NCI-H2081 treated with DMSO at 0.1 percent for 48 hours (cell line): ENCODE measurements at regions not wholly inside any gene's neighbourhood (a gene's known extent, or its start where the extent isn't known, plus 50 kb on each side); places are given as distances from the start of the nearest gene placed in this dataset.

Source experiments
- DNase-seq: peaks from one replicate; lab custom pipeline; 2025; lab: John Stamatoyannopoulos, UW

GRCh38 chr9:28332648-28333047, 759.4 kb upstream of the C9orf72 start:
- no peak for DNase-seq

DNA sequence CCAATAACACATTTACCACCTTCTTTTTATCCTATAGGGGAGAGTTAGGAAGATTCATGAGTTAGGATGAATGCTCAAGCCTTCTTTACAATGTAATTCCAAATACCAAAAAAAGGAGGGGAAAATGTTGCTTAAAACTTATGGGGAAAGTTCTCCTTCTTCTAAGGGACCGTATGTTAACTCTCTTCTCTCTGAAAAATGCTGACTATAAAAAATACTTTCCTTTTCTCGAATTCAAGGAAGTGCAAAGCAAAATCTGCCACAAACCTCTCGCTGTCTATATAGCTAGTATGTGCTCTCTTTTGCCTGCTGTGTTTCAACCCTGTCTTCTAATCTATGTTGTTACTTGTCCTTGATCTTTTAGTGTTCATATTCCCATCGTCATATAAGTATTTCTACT, 768.6 kb upstream of the C9orf72 start:
- DNase-seq: no peak

- no peak for DNase-seq
Observed at GRCh38 chr9:28342815-28343338, 769.6 kb upstream of the C9orf72 start.

- no peak for DNase-seq
Observed at GRCh38 chr9:28363151-28363562, 789.9 kb upstream of the C9orf72 start.

GRCh38 chr9:28365020-28365640, 791.8 kb upstream of the C9orf72 start:
- no peak for DNase-seq

DNA sequence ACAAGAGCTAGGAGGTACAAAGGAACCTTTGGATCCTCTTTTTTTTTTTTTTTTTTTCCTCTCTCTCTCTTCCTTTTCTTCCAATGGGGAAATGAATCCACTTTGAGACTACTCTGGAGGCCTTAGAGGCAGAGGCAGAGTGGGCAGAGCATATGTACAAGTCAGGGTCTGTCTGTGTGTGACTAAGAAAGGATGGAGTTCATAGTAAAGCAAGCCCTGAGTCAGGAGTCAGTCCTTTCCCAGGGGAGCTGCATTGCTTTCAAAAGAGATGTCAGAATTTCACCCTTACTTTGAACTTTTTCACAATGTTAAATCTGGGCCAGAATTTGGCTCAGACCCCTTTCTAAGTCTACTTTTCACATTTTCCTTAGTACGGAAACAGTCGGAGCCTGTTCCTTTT, 792.4 kb upstream of the C9orf72 start:
- no peak for DNase-seq

DNA sequence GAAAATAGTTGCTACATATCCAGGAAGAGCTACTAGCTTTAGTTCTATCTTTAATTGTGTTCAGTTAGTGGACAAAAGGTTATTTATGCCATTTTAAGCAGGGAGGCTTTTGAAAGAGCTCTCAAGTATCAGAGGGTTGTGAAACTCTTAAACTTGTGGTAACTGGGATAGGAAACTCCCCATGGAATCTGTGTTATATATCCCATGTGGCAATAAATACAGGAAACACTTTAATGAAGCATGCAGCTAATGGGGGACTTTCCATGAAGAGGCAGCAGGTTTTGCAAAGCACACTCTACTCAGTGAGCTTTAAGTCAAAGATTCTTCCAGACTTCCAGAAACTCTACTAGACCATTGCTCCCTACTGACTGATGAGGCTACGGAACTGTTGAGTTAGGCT, 805.0 kb upstream of the C9orf72 start:
- DNase-seq: no peak

- DNase-seq: no peak
Observed at GRCh38 chr9:28379082-28379481, 805.8 kb upstream of the C9orf72 start.

GRCh38 chr9:28389411-28389810, 816.1 kb upstream of the C9orf72 start:
- DNase-seq: no peak

GRCh38 chr9:28394774-28395173, 821.5 kb upstream of the C9orf72 start:
- no peak for DNase-seq

- DNase-seq: no peak
Observed at GRCh38 chr9:28396058-28396457, 822.8 kb upstream of the C9orf72 start.

- DNase-seq: no peak
Observed at GRCh38 chr9:28407351-28407750, 834.1 kb upstream of the C9orf72 start.

DNA sequence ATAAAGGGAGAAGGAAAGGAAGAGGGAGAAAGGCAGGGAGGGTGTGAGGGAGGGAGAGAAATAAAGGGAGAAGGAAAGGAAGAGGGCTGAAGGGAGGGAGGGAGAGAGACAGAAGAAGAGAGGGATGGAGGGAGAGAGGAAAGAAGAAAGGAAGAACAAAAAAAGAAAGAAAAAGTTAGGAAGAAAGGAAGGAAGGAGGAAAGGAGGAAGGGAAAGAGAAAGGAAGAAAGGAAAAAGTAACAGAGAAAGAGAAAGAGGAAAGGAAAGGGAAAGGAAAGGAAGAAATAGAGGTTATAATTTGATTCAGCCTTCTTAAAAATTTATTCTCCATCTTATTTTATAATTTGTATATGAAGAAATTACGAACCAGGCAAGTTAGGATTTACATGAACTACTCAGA, 836.6 kb upstream of the C9orf72 start:
- no peak for DNase-seq

DNA sequence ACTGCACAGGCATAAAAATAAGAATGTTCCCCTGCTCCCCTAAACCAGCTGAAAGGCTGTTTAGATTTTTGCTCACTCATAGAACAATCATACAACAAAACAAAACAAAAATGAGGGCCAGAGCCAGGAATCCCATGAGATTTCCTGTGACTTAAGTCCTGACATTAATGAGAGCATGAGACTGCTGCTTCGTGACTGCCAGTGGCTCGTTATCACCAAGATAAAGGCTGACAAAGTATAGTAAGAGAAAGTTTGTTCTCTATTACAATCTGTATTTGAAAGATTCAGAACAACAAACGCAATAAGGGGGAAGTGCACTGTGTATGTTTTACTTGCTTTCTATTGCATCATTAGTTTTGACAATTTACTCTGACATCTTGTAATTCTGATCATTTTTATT, 837.1 kb upstream of the C9orf72 start:
- no peak for DNase-seq

GRCh38 chr9:28413471-28413870, 840.2 kb upstream of the C9orf72 start:
- DNase-seq: no peak

- DNase-seq: no peak
Observed at GRCh38 chr9:28423255-28423654, 850.0 kb upstream of the C9orf72 start.

- DNase-seq: no peak
Observed at GRCh38 chr9:28435456-28435855, 862.2 kb upstream of the C9orf72 start.

DNA sequence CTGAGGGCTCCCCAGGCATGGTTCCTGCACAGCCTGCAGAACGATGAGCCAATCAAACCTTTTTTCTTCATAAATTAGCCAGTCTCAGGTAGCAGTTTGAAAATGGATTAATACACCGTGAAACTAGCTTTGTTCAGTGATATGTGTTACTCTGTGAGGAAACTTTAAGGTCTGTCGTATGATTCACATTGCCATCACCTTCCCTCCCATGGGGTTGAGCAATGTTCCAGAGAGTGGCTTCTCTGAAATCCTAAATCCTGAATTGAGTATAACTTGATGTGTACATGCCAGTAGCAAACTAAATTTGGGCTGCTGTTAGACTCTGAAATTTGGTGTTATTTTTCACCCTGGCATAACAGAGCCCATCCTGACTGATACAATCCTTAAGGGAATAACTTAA, 866.4 kb upstream of the C9orf72 start:
- DNase-seq: no peak

DNA sequence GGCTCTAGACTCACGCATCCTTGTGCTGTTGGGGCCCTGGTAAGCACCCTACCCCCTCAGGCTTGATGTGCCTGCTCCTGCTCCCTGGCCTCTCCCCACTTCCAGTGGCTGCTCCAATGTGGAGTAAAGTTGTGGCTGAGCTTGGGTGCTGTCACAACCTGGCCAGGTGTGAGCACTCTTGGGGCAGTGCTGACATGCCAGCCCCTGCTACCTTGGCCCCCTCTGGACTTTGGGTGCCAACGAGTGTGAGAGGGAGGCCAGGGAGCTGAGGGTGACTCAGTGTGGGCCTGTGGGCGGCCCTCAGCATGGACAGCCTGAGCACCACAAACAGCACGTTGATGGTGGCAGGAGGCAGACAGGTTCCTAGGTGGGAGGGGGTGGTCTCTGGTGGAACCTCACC, 870.2 kb upstream of the C9orf72 start:
- DNase-seq: no peak

DNA sequence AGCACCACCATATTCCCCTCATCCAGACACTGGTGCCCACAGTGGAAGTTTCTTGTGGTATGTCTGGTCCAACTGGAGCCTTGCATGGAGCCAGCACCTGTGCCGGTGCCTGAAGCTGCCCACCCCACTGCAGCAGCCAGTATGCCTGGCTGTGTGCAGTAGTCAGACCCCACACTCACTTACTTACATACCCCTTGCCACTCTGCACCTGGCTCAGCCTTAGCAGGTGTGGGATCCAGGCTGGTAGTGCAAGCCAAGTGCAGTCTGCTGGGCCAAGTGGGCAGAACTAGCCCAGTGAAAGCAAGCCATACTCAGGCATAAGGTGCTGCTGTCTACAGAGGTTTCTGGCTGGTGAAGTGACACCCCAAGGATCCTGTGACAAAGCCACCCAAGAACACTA, 871.4 kb upstream of the C9orf72 start:
- no peak for DNase-seq

DNA sequence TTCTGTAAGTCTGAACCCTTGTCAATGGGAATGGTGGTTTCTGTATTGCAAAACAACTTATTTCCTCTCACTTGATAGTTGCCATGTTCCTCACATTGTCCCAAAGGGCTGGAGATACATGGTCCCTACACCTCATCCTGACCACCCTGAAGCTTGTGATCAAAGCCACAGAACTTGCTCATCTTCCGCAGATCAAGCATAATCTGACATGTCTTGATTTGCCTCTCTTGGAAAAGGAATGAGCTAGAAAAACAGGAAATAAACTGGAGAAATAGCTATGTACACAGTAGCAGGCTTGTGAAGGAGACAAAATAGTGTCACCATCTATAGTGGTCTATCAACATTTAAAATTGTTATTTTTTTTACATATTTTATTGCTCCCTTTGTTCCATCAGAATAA, 871.9 kb upstream of the C9orf72 start:
- no peak for DNase-seq

DNA sequence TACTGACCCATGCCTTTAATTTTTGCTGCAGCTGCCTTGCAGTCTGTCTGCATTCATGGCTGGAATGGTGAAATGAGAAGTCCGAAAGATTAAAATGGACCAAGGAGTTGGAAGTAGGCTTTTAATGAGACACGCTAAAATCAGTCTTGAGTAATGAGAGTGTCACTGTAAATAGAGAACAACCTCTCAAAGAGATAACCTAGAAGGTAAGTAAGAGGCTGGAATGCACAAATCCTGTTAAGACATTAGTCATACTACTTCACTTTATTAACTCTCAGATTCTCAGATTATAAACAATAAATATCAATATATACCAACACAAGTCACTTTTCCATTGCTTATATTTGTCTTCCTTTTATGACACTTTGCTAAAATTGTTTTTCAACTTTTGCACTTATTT, 880.6 kb upstream of the C9orf72 start:
- DNase-seq: no peak

DNA sequence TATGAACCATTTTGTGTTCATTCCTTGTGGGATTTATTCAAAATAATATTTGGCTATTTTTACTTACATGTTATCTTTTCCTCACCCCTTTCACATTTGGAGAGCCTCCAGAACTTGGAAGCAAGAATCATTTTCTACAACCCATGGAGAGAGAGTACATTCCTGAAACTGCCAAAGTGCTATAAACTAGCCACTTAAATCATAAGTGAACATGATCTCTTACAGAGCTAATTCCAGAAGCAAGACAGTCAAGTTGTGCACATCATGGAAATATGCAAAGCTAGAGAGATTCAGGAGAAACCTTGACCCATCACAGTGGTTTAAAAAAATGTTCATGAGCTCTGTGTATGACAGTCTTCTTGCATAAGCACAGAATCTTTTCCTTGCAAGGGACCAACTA, 883.6 kb upstream of the C9orf72 start:
- DNase-seq: no peak

DNA sequence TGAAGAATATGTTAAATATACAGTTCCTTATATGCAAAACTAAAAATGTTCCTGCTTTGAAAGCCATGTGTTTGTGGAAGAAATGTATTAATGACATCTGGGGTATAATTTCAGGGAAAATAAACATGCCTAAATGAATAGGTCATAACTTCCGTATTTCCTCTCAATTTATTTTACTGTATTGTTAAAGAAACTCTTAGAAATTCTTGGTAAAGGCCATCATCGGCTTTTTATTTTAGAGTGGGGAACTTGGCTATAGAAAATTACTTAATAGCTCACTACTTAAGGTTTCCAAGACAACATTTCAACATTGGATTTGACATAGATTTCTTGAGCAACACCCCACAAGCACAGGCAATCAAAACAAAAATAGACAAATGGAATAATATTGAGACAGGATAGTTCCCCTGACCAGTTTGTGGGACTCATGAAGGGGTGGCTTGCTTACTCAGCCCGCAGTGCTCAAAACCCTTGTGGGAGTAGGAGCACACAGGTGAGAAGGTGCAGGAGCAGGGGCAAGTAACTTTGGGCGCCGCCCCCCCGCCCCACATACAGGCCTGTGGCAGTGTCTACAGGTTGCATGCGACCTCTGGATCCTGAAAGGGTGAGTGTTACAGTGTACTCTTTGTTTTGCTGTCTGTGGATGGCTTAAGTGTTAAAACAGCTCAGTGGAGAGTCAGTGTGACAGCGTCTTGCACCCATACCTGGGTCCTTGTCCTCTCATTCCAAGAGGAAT, 891.4 kb upstream of the C9orf72 start:
- no peak for DNase-seq
